GM12878 (cell line): ENCODE measurements at regions not wholly inside any gene's neighbourhood (a gene's known extent, or its start where the extent isn't known, plus 50 kb on each side); places are given as distances from the start of the nearest gene placed in this dataset.

ENCODE experiments used
- ATAC-seq: fragments of 200-7000 bp; cut with Tn5 transposase; 3 replicates; pipeline ENCODE4 v1.9.1; 2020; ENCODE audit warnings: mild to moderate bottlenecking, moderate library complexity
- BruUV-seq: library from RNA; stranded (reverse); fragments of 400-500 nt; replicated peaks from 2 replicates; lab custom pipeline; 2021; lab: Mats Ljungman, UMichigan
- CTCF ChIA-PET: fragments of 300-600 bp; sonication (Branson Sonifier 250); formaldehyde crosslinking; extraction: SDS; loops from one replicate; lab custom pipeline; 2021; ENCODE audit warnings: inconsistent platforms; lab: Yijun Ruan, JAX
- POLR2A ChIA-PET: fragments of 350-600 bp; formaldehyde crosslinking; extraction: SDS; loops from one replicate; lab custom pipeline; 2021; ENCODE audit warnings: inconsistent platforms; lab: Charles Lee
- RAD21 ChIA-PET: fragments of 300-600 bp; sonication (Branson Sonifier 250); formaldehyde crosslinking; loops from one replicate; lab custom pipeline; 2023; ENCODE audit warnings: antibody characterized with exemption; ENCODE audit not compliant: unreplicated experiment; lab: Charles Lee
- SMC1A ChIA-PET: fragments of 300-600 bp; sonication (Branson Sonifier 250); formaldehyde crosslinking; loops from one replicate; lab custom pipeline; 2023; ENCODE audit not compliant: unreplicated experiment, uncharacterized antibody; lab: Charles Lee
- DNase-seq: peaks from one replicate; pipeline ENCODE4 v3.0.0-alpha.2; 2011; ENCODE audit warnings: low read depth, low spot score
- FAIRE-seq: peaks from 3 replicates; lab custom pipeline; 2011; peaks lifted over from hg19 to GRCh38; lab: Jason Lieb, UNC
- H2AFZ ChIP-seq: 2 replicates; pipeline ENCODE4 v1.6.0; 2011; ENCODE audit warnings: low read depth, low read length, control low read depth; ENCODE audit not compliant: control insufficient read depth
- H3K27ac ChIP-seq: 2 replicates; pipeline ENCODE4 v1.5.1; 2011; ENCODE audit warnings: control low read depth; ENCODE audit not compliant: control insufficient read depth, insufficient read depth
- H3K27me3 ChIP-seq, 2 experiments: replicated peaks in 1 of 2; 2 replicates each; pipeline versions ENCODE4 v1.6.0 to v1.6.1; 2011; ENCODE audit warnings: low read length in 1 of 2; ENCODE audit not compliant: control insufficient read depth in 2 of 2, insufficient read depth in 2 of 2
- H3K36me3 ChIP-seq, 2 experiments: 2 replicates each; pipeline ENCODE4 v1.5.1; 2011; ENCODE audit warnings: low read length in 1 of 2; ENCODE audit not compliant: control insufficient read depth in 2 of 2, insufficient read depth in 2 of 2
- H3K4me1 ChIP-seq: 2 replicates; pipeline ENCODE4 v1.6.1; 2011; ENCODE audit warnings: mild to moderate bottlenecking, low read length, moderate library complexity, mixed read lengths; ENCODE audit not compliant: control insufficient read depth, insufficient read depth
- H3K4me2 ChIP-seq: 2 replicates; pipeline ENCODE4 v1.6.0; 2011; ENCODE audit warnings: control low read depth; ENCODE audit not compliant: control insufficient read depth, insufficient read depth
- H3K4me3 ChIP-seq: fragments of 200-600 bp; sonication (generic); 2 replicates; pipeline ENCODE4 v1.5.1; 2016
- H3K79me2 ChIP-seq: 2 replicates; pipeline ENCODE4 v1.6.0; 2011; ENCODE audit warnings: low read length; ENCODE audit not compliant: control insufficient read depth, insufficient read depth
- H3K9ac ChIP-seq: 2 replicates; pipeline ENCODE4 v1.8.0; 2011; ENCODE audit warnings: low read length, control low read depth, mixed read lengths; ENCODE audit not compliant: control insufficient read depth, insufficient read depth
- H3K9me3 ChIP-seq: replicated peaks from 3 replicates; pipeline ENCODE4 v1.5.1; 2011; ENCODE audit warnings: mild to moderate bottlenecking, low read length; ENCODE audit not compliant: control insufficient read depth, insufficient read depth
- H4K20me1 ChIP-seq: 2 replicates; pipeline ENCODE4 v1.6.0; 2011; ENCODE audit not compliant: control insufficient read depth, insufficient read depth
- CBX5 ChIP-seq: sonication (generic); IDR thresholded peaks from 2 replicates; pipeline ENCODE4 v1.6.1; 2016; ENCODE audit warnings: low read depth, moderate library complexity, mild to moderate bottlenecking, inconsistent platforms
- E2F8 ChIP-seq: fragments of 450-650 bp; IDR thresholded peaks from 2 replicates; pipeline ENCODE4 v1.6.1; 2018; ENCODE audit warnings: mild to moderate bottlenecking, low read depth, moderate library complexity; ENCODE audit not compliant: partially characterized antibody
- EZH2 ChIP-seq: IDR thresholded peaks from 2 replicates; pipeline ENCODE4 v1.6.1; 2012; ENCODE audit warnings: low read depth, mild to moderate bottlenecking, control low read depth, inconsistent platforms, low read length, borderline replicate concordance; ENCODE audit not compliant: control insufficient read depth
- JUND ChIP-seq: IDR thresholded peaks from 2 replicates; pipeline ENCODE4 v1.6.1; 2012; ENCODE audit warnings: low read depth, mild to moderate bottlenecking, low read length, improper control_type of control experiment, moderate library complexity
- MXI1 ChIP-seq: fragments of 150-350 bp; IDR thresholded peaks from 2 replicates; pipeline ENCODE4 v1.6.1; 2011; ENCODE audit warnings: low read depth, mild to moderate bottlenecking, inconsistent platforms, low read length, improper control_type of control experiment
- NR2F1 ChIP-seq: fragments of 450-650 bp; conservative IDR thresholded peaks from 2 replicates; pipeline ENCODE4 v1.6.1; 2017; ENCODE audit warnings: mild to moderate bottlenecking
- PAX8 ChIP-seq: fragments of 450-650 bp; IDR thresholded peaks from 2 replicates; pipeline ENCODE4 v1.6.1; 2017; ENCODE audit warnings: mild to moderate bottlenecking, moderate library complexity
- SRF ChIP-seq, 2 experiments: IDR thresholded peaks; 2 replicates each; pipeline ENCODE4 v1.6.1; 2011; ENCODE audit warnings: low read depth in 2 of 2, low read length in 2 of 2, mild to moderate bottlenecking in 1 of 2, moderate library complexity in 1 of 2
- WGBS: methylation state at CpG from one replicate; pipeline ENCODE4 v1.1.6; 2016; ENCODE audit warnings: low lambda C conversion rate; ENCODE audit not compliant: insufficient replicate concordance, insufficient coverage; ENCODE audit errors: missing lambda C conversion rate; 5-methylcytosine and 5-hydroxymethylcytosine counted together
- in situ Hi-C: fragments of 300-500 bp; cut with MboI; formaldehyde crosslinking; loops from 9 replicates; pipeline ENCODE4 v1.14.3; 2018; ENCODE audit warnings: mixed read lengths
- intact Hi-C: fragments of 100-400 bp; cut with micrococcal nuclease; formaldehyde crosslinking; loops from one replicate; pipeline ENCODE4 v1.14.2; 2022; ENCODE audit not compliant: unreplicated experiment
- TF ChIP-seq, protein P1 (sequence below): IDR thresholded peaks from 2 replicates; pipeline ENCODE4 v1.6.1; 2011; ENCODE audit warnings: low read depth, low read length, improper control_type of control experiment, borderline replicate concordance

DNA sequence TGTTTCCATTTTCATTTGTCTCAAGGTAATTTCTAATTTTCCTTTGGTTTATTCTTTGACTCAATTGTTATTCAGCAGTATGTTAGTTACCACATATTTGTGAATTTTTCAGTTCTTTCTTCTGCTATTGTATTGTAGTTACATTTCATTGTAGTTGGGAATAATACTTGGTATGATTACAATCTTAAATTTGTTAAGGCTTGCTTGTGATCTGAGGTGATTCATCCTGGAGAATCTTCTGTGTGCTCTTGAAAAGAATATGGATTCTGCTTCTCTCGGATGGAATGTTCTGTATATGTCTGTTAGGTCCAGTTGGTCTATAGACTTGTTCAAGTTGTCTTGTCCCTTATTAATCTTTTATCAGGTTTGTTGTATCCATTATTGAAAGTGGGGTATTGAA is 63.4 kb upstream of the VEPH1 start:
- 0% methylated on average over 1 of the region's 1 CpG for WGBS
- intact Hi-C loops: no loop called here
- ATAC-seq: no peak
- Histone ChIP-seq H3K27me3 (no peaks in the 10 kb centered on the region; a peak in 1 of 4 replicates), H3K79me2 (no peaks in the 10 kb centered on the region), H3K4me3 (no peak overlapping the region), H3K4me1 (no peaks in the 10 kb centered on the region), H4K20me1 (no peaks in the 10 kb centered on the region), H3K27ac (no peak overlapping the region), H3K9ac (no peak overlapping the region)
- POLR2A ChIA-PET: no interaction called here
- in situ Hi-C loops: no loop called here
- RAD21 ChIA-PET: no interaction called here
- CTCF ChIA-PET: no interaction called here
- no peak for TF ChIP-seq MXI1
- no peak for TF ChIP-seq CBX5
- TF ChIP-seq, protein P1, sequence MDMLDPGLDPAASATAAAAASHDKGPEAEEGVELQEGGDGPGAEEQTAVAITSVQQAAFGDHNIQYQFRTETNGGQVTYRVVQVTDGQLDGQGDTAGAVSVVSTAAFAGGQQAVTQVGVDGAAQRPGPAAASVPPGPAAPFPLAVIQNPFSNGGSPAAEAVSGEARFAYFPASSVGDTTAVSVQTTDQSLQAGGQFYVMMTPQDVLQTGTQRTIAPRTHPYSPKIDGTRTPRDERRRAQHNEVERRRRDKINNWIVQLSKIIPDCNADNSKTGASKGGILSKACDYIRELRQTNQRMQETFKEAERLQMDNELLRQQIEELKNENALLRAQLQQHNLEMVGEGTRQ: no peak
- no peak for TF ChIP-seq PAX8
- TF ChIP-seq SRF (IDR thresholded peaks at IDR 0.05; ENCODE audit: low read depth in 2 of 2, low read length in 2 of 2): no peak
- TF ChIP-seq E2F8: no peak
- no peak for TF ChIP-seq JUND
- no peak for TF ChIP-seq EZH2
- TF ChIP-seq NR2F1: no peak
- TF ChIP-seq, all 136 proteins: peak for 0
- Histone ChIP-seq H3K9me3 (no peaks in the 10 kb centered on the region), H2AFZ (no peak overlapping the region), H3K4me2 (no peak overlapping the region), H3K36me3 (no peaks in the 10 kb centered on the region)
- SMC1A ChIA-PET: no interaction called here
- no TSS peak for BruUV-seq
- FAIRE-seq (no peak), DNase-seq (no peak)
